ENCODE measurements at regions not wholly inside any gene's neighbourhood (a gene's known extent, or its start where the extent isn't known, plus 50 kb on each side); places are given as distances from the start of the nearest gene placed in this dataset.

- TF ChIP-seq E2F6 (IDR thresholded peaks at IDR 0.05; ENCODE audit: borderline replicate concordance in 1 of 2, extremely low read depth in 1 of 2, insufficient read depth in 1 of 2, insufficient read length in 1 of 2, low read depth in 1 of 2, low read length in 1 of 2, poor library complexity in 1 of 2, severe bottlenecking in 1 of 2) = no peak
- no peak for TF ChIP-seq EWSR1 (IDR thresholded peaks at IDR 0.05; ENCODE audit: borderline replicate concordance, low read depth, partially characterized antibody)
- no peak for TF ChIP-seq ZNF165 (CRISPR knock-in tag; IDR thresholded peaks at IDR 0.05; ENCODE audit: borderline replicate concordance)
Observed at GRCh38 chr1:218665221-218665620, 320.1 kb downstream of the TGFB2 start (continued).

- no peaks in the 10 kb centered on the region for H3K9me3 ChIP-seq (replicated peaks; ENCODE audit: control insufficient read depth, insufficient read depth, low read depth, low read length)
- H3K4me3 ChIP-seq = no peak overlapping the region
- BruUV-seq (replicated peaks) = no TSS peak
- H3K9me1 ChIP-seq (ENCODE audit: control insufficient read depth, insufficient read depth, low read length) = no peaks in the 10 kb centered on the region
- H3K27me3 ChIP-seq (ENCODE audit: control insufficient read depth in 2 of 2, insufficient read depth in 2 of 2, low read length in 2 of 2) = no peaks in the 10 kb centered on the region
- FAIRE-seq = no peak
- H3K79me2 ChIP-seq (ENCODE audit: control insufficient read depth, insufficient read depth, low read length) = no peaks in the 10 kb centered on the region
- in situ Hi-C loops (cut with MboI) = no loop called here
- no peak overlapping the region for H2AFZ ChIP-seq (ENCODE audit: low read depth, low read length)
- no peak for ATAC-seq
- H4K20me1 ChIP-seq (replicated peaks; ENCODE audit: control insufficient read depth, insufficient read depth, low read length) = no peaks in the 10 kb centered on the region
- no peak for DNase-seq (ENCODE audit: extremely low read depth in 1 of 4, low spot score in 3 of 4)
- no peaks in the 10 kb centered on the region for H3K36me3 ChIP-seq (ENCODE audit: control insufficient read depth, insufficient read depth, low read length)
- intact Hi-C loops (cut with micrococcal nuclease) = no loop called here
- ChIA-PET CTCF (ENCODE audit: low intra/inter-chr PET ratio) (no interaction called here), POLR2A (no interaction called here)
- no peak overlapping the region for H3K27ac ChIP-seq (ENCODE audit: extremely low read depth, low read depth, low read length)
- no peaks in the 10 kb centered on the region for H3K4me1 ChIP-seq (replicated peaks in 1 of 2; ENCODE audit: control insufficient read depth in 2 of 2, insufficient read depth in 2 of 2, low read length in 2 of 2)
- no peak overlapping the region for H3K4me2 ChIP-seq (ENCODE audit: insufficient read depth, low read length)
- H3K9ac ChIP-seq (ENCODE audit: insufficient read depth in 1 of 2, low read depth in 2 of 2, low read length in 2 of 2) = no peak overlapping the region
- TF ChIP-seq FUS (optimal IDR thresholded peaks at IDR 0.05; ENCODE audit: low read depth, low read length) = no peak
- TF ChIP-seq CCAR2 (IDR thresholded peaks at IDR 0.05; ENCODE audit: low read depth, low read length) = no peak
- no peak for TF ChIP-seq ZBTB9 (CRISPR knock-in tag; IDR thresholded peaks at IDR 0.05)
- TF ChIP-seq AFF4 (CRISPR knock-in tag; IDR thresholded peaks at IDR 0.05) = no peak
- no peak for TF ChIP-seq MXI1 (IDR thresholded peaks at IDR 0.05; ENCODE audit: low read depth, low read length)
- TF ChIP-seq EZH2 (IDR thresholded peaks at IDR 0.05; ENCODE audit: borderline replicate concordance, low read depth, low read length) = no peak
- no peak for TF ChIP-seq PBX2 (CRISPR knock-in tag; IDR thresholded peaks at IDR 0.05; ENCODE audit: low read depth)
- TF ChIP-seq PBX2 (tag; conservative IDR thresholded peaks at IDR 0.05; ENCODE audit: low read depth) = no peak
- no peak for TF ChIP-seq ZNF766 (CRISPR knock-in tag; conservative IDR thresholded peaks at IDR 0.05)
Observed at GRCh38 chr1:218666263-218666662, 321.1 kb downstream of the TGFB2 start.
